ENCODE measurements at regions not wholly inside any gene's neighbourhood (a gene's known extent, or its start where the extent isn't known, plus 50 kb on each side); places are given as distances from the start of the nearest gene placed in this dataset.

DNA sequence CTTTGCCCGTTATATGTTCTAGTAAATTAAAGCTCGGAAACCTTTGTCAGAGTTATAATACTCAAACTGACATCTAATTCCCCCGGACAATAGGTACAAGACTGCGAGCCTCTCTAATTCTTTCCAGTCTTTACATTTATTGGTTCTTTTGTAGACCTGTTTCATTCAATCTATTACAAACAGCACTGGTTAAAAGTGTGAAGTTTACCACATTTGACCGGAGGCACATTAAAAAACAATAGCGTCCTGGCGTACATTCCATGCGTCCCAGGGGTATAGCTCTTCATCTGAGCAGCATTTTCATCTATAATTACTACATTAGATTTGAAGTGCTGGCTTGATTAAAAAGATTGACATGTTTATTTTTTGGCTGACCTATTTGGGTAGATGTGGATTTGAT, 49.9 kb upstream of the TENM3 start:
- H3K9me3 ChIP-seq (ENCODE audit: control insufficient read depth in 1 of 2, insufficient read depth in 1 of 2, low read depth in 1 of 2, low read length in 2 of 2): no peaks in the 10 kb centered on the region
- H3K4me3 ChIP-seq (replicated peaks in 1 of 2; ENCODE audit: low read depth in 1 of 2, low read length in 2 of 2): no peak overlapping the region
- DNase-seq (ENCODE audit: low read depth, low spot score) (no peak), ATAC-seq (no peak)
- no peaks in the 10 kb centered on the region; the same call in 1 of the 2 replicates for H4K20me1 ChIP-seq (ENCODE audit: insufficient read depth)
- H3K36me3 ChIP-seq (ENCODE audit: control insufficient read depth in 1 of 2, insufficient read depth in 2 of 2, low read length in 2 of 2): no peaks in the 10 kb centered on the region
- no peaks in the 10 kb centered on the region for H3K9me2 ChIP-seq (ENCODE audit: insufficient read depth)
- no peaks in the 10 kb centered on the region for H3K79me2 ChIP-seq (ENCODE audit: insufficient read depth, low read length)
- BruUV-seq (replicated peaks): no TSS peak
- H3K27ac ChIP-seq (ENCODE audit: low read depth, low read length): no peak overlapping the region
- H3K27me3 ChIP-seq (ENCODE audit: insufficient read depth, low read length): peaks cover 9% of the 10 kb centered on the region
- H3K4me1 ChIP-seq (ENCODE audit: control insufficient read depth in 1 of 2, insufficient read depth in 2 of 2, low read length in 2 of 2): peaks cover 0 to 6% of the 10 kb centered on the region in 2 experiments; a peak in 2 of 4 replicates
- H3K9ac ChIP-seq (ENCODE audit: low read length): no peak overlapping the region
- no peak overlapping the region for H3K4me2 ChIP-seq (ENCODE audit: low read length)
- ChIA-PET CTCF (no interaction called here), RAD21 (ENCODE audit: low non-redundant PET in 1 of 2, low total read pairs in 2 of 2, uncharacterized antibody in 2 of 2, unreplicated experiment in 2 of 2) (no interaction called here), POLR2A (no interaction called here)
- no peak overlapping the region for H2AFZ ChIP-seq (ENCODE audit: low read depth, low read length, poor library complexity, severe bottlenecking)
- intact Hi-C loops (cut with micrococcal nuclease): no loop called here
- TF ChIP-seq CBX3 (IDR thresholded peaks at IDR 0.05; ENCODE audit: low read depth): no peak
- TF ChIP-seq YY1 (IDR thresholded peaks at IDR 0.05; ENCODE audit: extremely low read depth, insufficient replicate concordance, low read depth, low read length): no peak
- TF ChIP-seq, protein P1, sequence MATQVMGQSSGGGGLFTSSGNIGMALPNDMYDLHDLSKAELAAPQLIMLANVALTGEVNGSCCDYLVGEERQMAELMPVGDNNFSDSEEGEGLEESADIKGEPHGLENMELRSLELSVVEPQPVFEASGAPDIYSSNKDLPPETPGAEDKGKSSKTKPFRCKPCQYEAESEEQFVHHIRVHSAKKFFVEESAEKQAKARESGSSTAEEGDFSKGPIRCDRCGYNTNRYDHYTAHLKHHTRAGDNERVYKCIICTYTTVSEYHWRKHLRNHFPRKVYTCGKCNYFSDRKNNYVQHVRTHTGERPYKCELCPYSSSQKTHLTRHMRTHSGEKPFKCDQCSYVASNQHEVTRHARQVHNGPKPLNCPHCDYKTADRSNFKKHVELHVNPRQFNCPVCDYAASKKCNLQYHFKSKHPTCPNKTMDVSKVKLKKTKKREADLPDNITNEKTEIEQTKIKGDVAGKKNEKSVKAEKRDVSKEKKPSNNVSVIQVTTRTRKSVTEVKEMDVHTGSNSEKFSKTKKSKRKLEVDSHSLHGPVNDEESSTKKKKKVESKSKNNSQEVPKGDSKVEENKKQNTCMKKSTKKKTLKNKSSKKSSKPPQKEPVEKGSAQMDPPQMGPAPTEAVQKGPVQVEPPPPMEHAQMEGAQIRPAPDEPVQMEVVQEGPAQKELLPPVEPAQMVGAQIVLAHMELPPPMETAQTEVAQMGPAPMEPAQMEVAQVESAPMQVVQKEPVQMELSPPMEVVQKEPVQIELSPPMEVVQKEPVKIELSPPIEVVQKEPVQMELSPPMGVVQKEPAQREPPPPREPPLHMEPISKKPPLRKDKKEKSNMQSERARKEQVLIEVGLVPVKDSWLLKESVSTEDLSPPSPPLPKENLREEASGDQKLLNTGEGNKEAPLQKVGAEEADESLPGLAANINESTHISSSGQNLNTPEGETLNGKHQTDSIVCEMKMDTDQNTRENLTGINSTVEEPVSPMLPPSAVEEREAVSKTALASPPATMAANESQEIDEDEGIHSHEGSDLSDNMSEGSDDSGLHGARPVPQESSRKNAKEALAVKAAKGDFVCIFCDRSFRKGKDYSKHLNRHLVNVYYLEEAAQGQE (IDR thresholded peaks at IDR 0.05; ENCODE audit: low read depth): no peak
- no peak for TF ChIP-seq FOSL1 (IDR thresholded peaks at IDR 0.05; ENCODE audit: low read depth)
- TF ChIP-seq ZFX (IDR thresholded peaks at IDR 0.05): no peak
- TF ChIP-seq POLR2AphosphoS5 (IDR thresholded peaks at IDR 0.05; ENCODE audit: low read depth, low read length): no peak
- TF ChIP-seq JUND (IDR thresholded peaks at IDR 0.05): no peak
- no peak for TF ChIP-seq CEBPB (IDR thresholded peaks at IDR 0.05; ENCODE audit: low read depth)
- no peak for TF ChIP-seq MAX (IDR thresholded peaks at IDR 0.05)
- TF ChIP-seq ELF1 (IDR thresholded peaks at IDR 0.05; ENCODE audit: borderline replicate concordance, low read depth): no peak
- no peak for TF ChIP-seq SRF (IDR thresholded peaks at IDR 0.05; ENCODE audit: low read depth)
- TF ChIP-seq EZH2 (IDR thresholded peaks at IDR 0.05): no peak
- TF ChIP-seq, protein P2, sequence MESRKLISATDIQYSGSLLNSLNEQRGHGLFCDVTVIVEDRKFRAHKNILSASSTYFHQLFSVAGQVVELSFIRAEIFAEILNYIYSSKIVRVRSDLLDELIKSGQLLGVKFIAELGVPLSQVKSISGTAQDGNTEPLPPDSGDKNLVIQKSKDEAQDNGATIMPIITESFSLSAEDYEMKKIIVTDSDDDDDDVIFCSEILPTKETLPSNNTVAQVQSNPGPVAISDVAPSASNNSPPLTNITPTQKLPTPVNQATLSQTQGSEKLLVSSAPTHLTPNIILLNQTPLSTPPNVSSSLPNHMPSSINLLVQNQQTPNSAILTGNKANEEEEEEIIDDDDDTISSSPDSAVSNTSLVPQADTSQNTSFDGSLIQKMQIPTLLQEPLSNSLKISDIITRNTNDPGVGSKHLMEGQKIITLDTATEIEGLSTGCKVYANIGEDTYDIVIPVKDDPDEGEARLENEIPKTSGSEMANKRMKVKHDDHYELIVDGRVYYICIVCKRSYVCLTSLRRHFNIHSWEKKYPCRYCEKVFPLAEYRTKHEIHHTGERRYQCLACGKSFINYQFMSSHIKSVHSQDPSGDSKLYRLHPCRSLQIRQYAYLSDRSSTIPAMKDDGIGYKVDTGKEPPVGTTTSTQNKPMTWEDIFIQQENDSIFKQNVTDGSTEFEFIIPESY (IDR thresholded peaks at IDR 0.05; ENCODE audit: extremely low read depth, insufficient replicate concordance, low read length): no peak
- no peak for TF ChIP-seq SP1 (IDR thresholded peaks at IDR 0.05; ENCODE audit: low read depth)
- no peak for TF ChIP-seq EZH2phosphoT487 (IDR thresholded peaks at IDR 0.05; ENCODE audit: borderline replicate concordance)
- no peak for TF ChIP-seq ATF3 (IDR thresholded peaks at IDR 0.05)
- no peak for TF ChIP-seq TCF7L2 (IDR thresholded peaks at IDR 0.05; ENCODE audit: borderline replicate concordance, extremely low read depth, insufficient read depth, insufficient read length)

Data from HCT116 (cell line).